Right kidney (tissue), 1 donor: ENCODE measurements at regions not wholly inside any gene's neighbourhood (a gene's known extent, or its start where the extent isn't known, plus 50 kb on each side); places are given as distances from the start of the nearest gene placed in this dataset.
"Not testable (repeated sequence)": the region's sequence is repeated elsewhere in the genome, so short reads cannot be mapped to it uniquely, and the experiment has no call there.

Source experiments
- DNase-seq: peaks from one replicate; pipeline ENCODE4 v3.0.0-alpha.2; 2016

- DNase-seq: no peak
Observed at GRCh38 chr7:82701949-82702348, 258.4 kb upstream of the CACNA2D1 start.

GRCh38 chr7:82700741-82701140 lies 257.2 kb upstream of the CACNA2D1 start:
- no peak for DNase-seq

GRCh38 chr7:82699773-82700186 lies 256.2 kb upstream of the CACNA2D1 start:
- DNase-seq: no peak

- no peak for DNase-seq
Observed at GRCh38 chr7:82697897-82698296, 254.3 kb upstream of the CACNA2D1 start.

GRCh38 chr7:82696631-82697030 lies 253.1 kb upstream of the CACNA2D1 start:
- no peak for DNase-seq

GRCh38 chr7:82694022-82694421 lies 250.4 kb upstream of the CACNA2D1 start:
- DNase-seq: no peak

- DNase-seq: no peak
Observed at GRCh38 chr7:82690929-82691328, 247.4 kb upstream of the CACNA2D1 start.

GRCh38 chr7:82685214-82685613 lies 241.6 kb upstream of the CACNA2D1 start:
- DNase-seq: no peak

GRCh38 chr7:82678716-82679115 lies 235.1 kb upstream of the CACNA2D1 start:
- DNase-seq: no peak

GRCh38 chr7:82678259-82678658 lies 234.7 kb upstream of the CACNA2D1 start:
- DNase-seq: no peak

- DNase-seq: no peak
Observed at GRCh38 chr7:82677493-82677892, 233.9 kb upstream of the CACNA2D1 start.

GRCh38 chr7:82676777-82677463 lies 233.3 kb upstream of the CACNA2D1 start:
- no peak for DNase-seq

GRCh38 chr7:82675396-82675795 lies 231.8 kb upstream of the CACNA2D1 start:
- no peak for DNase-seq

GRCh38 chr7:82674268-82674667 lies 230.7 kb upstream of the CACNA2D1 start:
- no peak for DNase-seq

GRCh38 chr7:82672078-82672477 lies 228.5 kb upstream of the CACNA2D1 start:
- no peak for DNase-seq

GRCh38 chr7:82669141-82669540 lies 225.6 kb upstream of the CACNA2D1 start:
- DNase-seq: no peak

- DNase-seq: no peak
Observed at GRCh38 chr7:82668676-82669075, 225.1 kb upstream of the CACNA2D1 start.

GRCh38 chr7:82665966-82666507 lies 222.5 kb upstream of the CACNA2D1 start:
- DNase-seq: no peak

- DNase-seq: no peak
Observed at GRCh38 chr7:82655965-82656364, 212.4 kb upstream of the CACNA2D1 start.

- not testable (repeated sequence) for DNase-seq
Observed at GRCh38 chr7:82650095-82650494, 206.5 kb upstream of the CACNA2D1 start.

- no peak for DNase-seq
Observed at GRCh38 chr7:82633592-82633991, 190.0 kb upstream of the CACNA2D1 start.

GRCh38 chr7:82631998-82632397 lies 188.4 kb upstream of the CACNA2D1 start:
- DNase-seq: no peak

- DNase-seq: no peak
Observed at GRCh38 chr7:82629583-82629982, 186.0 kb upstream of the CACNA2D1 start.

- DNase-seq: no peak
Observed at GRCh38 chr7:82625377-82625776, 181.8 kb upstream of the CACNA2D1 start.

GRCh38 chr7:82624965-82625364 lies 181.4 kb upstream of the CACNA2D1 start:
- no peak for DNase-seq
